A549 (cell line): ENCODE measurements at regions not wholly inside any gene's neighbourhood (a gene's known extent, or its start where the extent isn't known, plus 50 kb on each side); places are given as distances from the start of the nearest gene placed in this dataset.

ENCODE experiments used
- ATAC-seq, 2 experiments: fragments of 200-7000 bp in 1 of 2; fragments of >200 bp in 1 of 2; cut with Nextera tagmentation in 1 of 2; cut with Tn5 transposase in 1 of 2; 3 replicates each; pipeline versions ENCODE4 v1.8.0 to v1.9.1; 2018 to 2020; ENCODE audit warnings: mild to moderate bottlenecking in 1 of 2, moderate library complexity in 1 of 2
- CTCF ChIA-PET: fragments of 300-600 bp; sonication (Branson Sonifier 250); formaldehyde crosslinking; extraction: SDS; loops from one replicate; lab custom pipeline; 2021; ENCODE audit warnings: antibody characterized with exemption, inconsistent platforms; lab: Yijun Ruan, JAX
- POLR2A ChIA-PET: fragments of 350-600 bp; formaldehyde crosslinking; extraction: SDS; loops from one replicate; lab custom pipeline; 2021; ENCODE audit warnings: antibody characterized with exemption, inconsistent platforms; lab: Yijun Ruan, JAX
- DNase-seq, 2 experiments: peaks; one replicate each; pipeline versions ENCODE4 v3.0.0 to v3.0.0-alpha.2; 2011 to 2016; ENCODE audit warnings: low read depth in 1 of 2, low spot score in 1 of 2
- FAIRE-seq: peaks from 2 replicates; lab custom pipeline; 2011; peaks lifted over from hg19 to GRCh38; lab: Jason Lieb, UNC
- H3K27ac ChIP-seq, 2 experiments: fragments of >200 bp; sonication (Bioruptor Twin); formaldehyde crosslinking; 3 replicates each; pipeline ENCODE4 v1.5.1; 2016 to 2017
- H3K4me1 ChIP-seq: fragments of >200 bp; sonication (Bioruptor Twin); formaldehyde crosslinking; 3 replicates; pipeline ENCODE4 v1.6.1; 2016
- H3K4me2 ChIP-seq: fragments of >200 bp; sonication (Bioruptor Twin); formaldehyde crosslinking; 3 replicates; pipeline ENCODE4 v1.6.1; 2016
- H3K4me3 ChIP-seq: fragments of >200 bp; sonication (Bioruptor Twin); formaldehyde crosslinking; 3 replicates; pipeline ENCODE4 v1.5.1; 2016
- H3K9me3 ChIP-seq: fragments of >200 bp; sonication (Bioruptor Twin); formaldehyde crosslinking; 3 replicates; pipeline ENCODE4 v1.6.1; 2016
- BCL3 ChIP-seq: fragments of >200 bp; sonication (Bioruptor Twin); formaldehyde crosslinking; IDR thresholded peaks from 3 replicates; pipeline ENCODE4 v1.6.1; 2016
- CBX8 ChIP-seq: fragments of 200-600 bp; sonication (generic); IDR thresholded peaks from 2 replicates; pipeline ENCODE4 v1.6.1; 2016
- CEBPB ChIP-seq, 2 experiments: fragments of >200 bp in 1 of 2; sonication (Bioruptor Twin) in 1 of 2; formaldehyde crosslinking in 1 of 2; IDR thresholded peaks; 2 replicates each; pipeline ENCODE4 v1.6.1; 2012 to 2016
- CHD4 ChIP-seq: fragments of 200-600 bp; sonication (generic); IDR thresholded peaks from 2 replicates; pipeline ENCODE4 v1.6.1; 2016; ENCODE audit warnings: antibody characterized with exemption, mild to moderate bottlenecking, borderline replicate concordance
- EHMT2 ChIP-seq: fragments of 200-600 bp; sonication (generic); IDR thresholded peaks from 2 replicates; pipeline ENCODE4 v1.6.1; 2016; ENCODE audit warnings: antibody characterized with exemption, low read depth, mild to moderate bottlenecking, moderate library complexity
- HOXA7 ChIP-seq: fragments of 250-450 bp; sonication (Bioruptor Pico); IDR thresholded peaks from 2 replicates; pipeline ENCODE4 v1.5.0; 2020; ENCODE audit warnings: mild to moderate bottlenecking, moderate library complexity
- HOXB13 ChIP-seq: fragments of 250-450 bp; sonication (Bioruptor Pico); IDR thresholded peaks from 2 replicates; pipeline ENCODE4 v1.5.0; 2020; ENCODE audit warnings: low read depth, mild to moderate bottlenecking, moderate library complexity
- HOXB5 ChIP-seq: fragments of 250-450 bp; sonication (Bioruptor Pico); IDR thresholded peaks from 2 replicates; pipeline ENCODE4 v1.5.0; 2020; ENCODE audit warnings: mild to moderate bottlenecking, moderate library complexity
- JUN ChIP-seq, 2 experiments: fragments of >200 bp; sonication (Bioruptor Twin); formaldehyde crosslinking; IDR thresholded peaks; 2 replicates in 1 of 2; 3 replicates in 1 of 2; pipeline ENCODE4 v1.6.1; 2016 to 2017
- KDM1A ChIP-seq: fragments of 200-600 bp; sonication (generic); IDR thresholded peaks from 2 replicates; pipeline ENCODE4 v1.6.1; 2016; ENCODE audit warnings: low read depth, mild to moderate bottlenecking
- KDM5A ChIP-seq: fragments of 200-600 bp; sonication (generic); IDR thresholded peaks from 2 replicates; pipeline ENCODE4 v1.6.1; 2016; ENCODE audit warnings: antibody characterized with exemption, mild to moderate bottlenecking
- NFE2L2 ChIP-seq: fragments of 150-350 bp; conservative IDR thresholded peaks from 2 replicates; pipeline ENCODE4 v1.6.1; 2014; ENCODE audit warnings: low read length
- POLR2AphosphoS2 ChIP-seq: conservative IDR thresholded peaks from 2 replicates; pipeline ENCODE4 v1.6.1; 2012; ENCODE audit warnings: low read length, improper control_type of control experiment, inconsistent platforms
- REST ChIP-seq: fragments of 200-600 bp; sonication (generic); IDR thresholded peaks from 2 replicates; pipeline ENCODE4 v1.6.1; 2016; ENCODE audit warnings: antibody characterized with exemption, mild to moderate bottlenecking, moderate library complexity
- RFX5 ChIP-seq: fragments of 450-650 bp; IDR thresholded peaks from 2 replicates; pipeline ENCODE4 v1.7.1; 2014; ENCODE audit warnings: antibody characterized with exemption, mild to moderate bottlenecking, moderate library complexity
- TFCP2L1 ChIP-seq: fragments of 250-450 bp; sonication (Bioruptor Pico); IDR thresholded peaks from 2 replicates; pipeline ENCODE4 v1.5.0; 2021; ENCODE audit warnings: mild to moderate bottlenecking
- ZC3H11A ChIP-seq: fragments of 450-650 bp; IDR thresholded peaks from 2 replicates; pipeline ENCODE4 v1.6.1; 2014; ENCODE audit warnings: antibody characterized with exemption, mild to moderate bottlenecking
- ZNF302 ChIP-seq: fragments of 250-450 bp; sonication (Bioruptor Pico); IDR thresholded peaks from 2 replicates; pipeline ENCODE4 v1.9.0; 2021; ENCODE audit warnings: inconsistent platforms, mild to moderate bottlenecking, moderate library complexity
- WGBS: methylation state at CpG from one replicate; pipeline ENCODE4 v1.1.6; 2017; ENCODE audit errors: missing lambda C conversion rate; 5-methylcytosine and 5-hydroxymethylcytosine counted together
- TF ChIP-seq, protein P1 (sequence below): fragments of >200 bp; sonication (Bioruptor Twin); formaldehyde crosslinking; IDR thresholded peaks from 3 replicates; pipeline ENCODE4 v1.5.1; 2016
- TF ChIP-seq, protein P2 (sequence below): IDR thresholded peaks from 2 replicates; pipeline ENCODE4 v1.6.1; 2012; ENCODE audit warnings: low read depth, borderline replicate concordance
- TF ChIP-seq, protein P3 (sequence below): fragments of 250-450 bp; sonication (Bioruptor Pico); IDR thresholded peaks from 2 replicates; pipeline ENCODE4 v1.5.0; 2020; ENCODE audit warnings: low read depth, mild to moderate bottlenecking, moderate library complexity

- ChIA-PET CTCF (interaction anchor here (1.1 to 3.0 kb wide), 4 partner anchors 10 to 78 kb away, joined by 3 to 20 read pairs (median 3); no protein-coding TSS in a partner anchor), POLR2A (no interaction called here)
- ATAC-seq, result no peak
- Histone ChIP-seq H3K4me2 (no peak overlapping the region), H3K9me3 (no peaks in the 10 kb centered on the region), H3K4me3 (no peak overlapping the region), H3K4me1 (no peaks in the 10 kb centered on the region), H3K27ac (no peak overlapping the region)
- no peak for DNase-seq
- FAIRE-seq, result no peak
- WGBS, result 93% methylated on average over 3 of the region's 3 CpGs
- TF ChIP-seq NFE2L2 (no peak), HOXB13 (CRISPR knock-in tag) (no peak), CHD4 (no peak), ZNF302 (no peak), ZC3H11A (no peak), KDM5A (no peak), REST (no peak), TFCP2L1 (CRISPR knock-in tag) (no peak), CEBPB (IDR thresholded peaks at IDR 0.05) (no peak), JUN (IDR thresholded peaks at IDR 0.05) (no peak), HOXA7 (CRISPR knock-in tag) (no peak), POLR2AphosphoS2 (no peak), KDM1A (no peak), BCL3 (no peak), CBX8 (no peak), RFX5 (no peak), HOXB5 (CRISPR knock-in tag) (no peak)
- TF ChIP-seq, protein P1, sequence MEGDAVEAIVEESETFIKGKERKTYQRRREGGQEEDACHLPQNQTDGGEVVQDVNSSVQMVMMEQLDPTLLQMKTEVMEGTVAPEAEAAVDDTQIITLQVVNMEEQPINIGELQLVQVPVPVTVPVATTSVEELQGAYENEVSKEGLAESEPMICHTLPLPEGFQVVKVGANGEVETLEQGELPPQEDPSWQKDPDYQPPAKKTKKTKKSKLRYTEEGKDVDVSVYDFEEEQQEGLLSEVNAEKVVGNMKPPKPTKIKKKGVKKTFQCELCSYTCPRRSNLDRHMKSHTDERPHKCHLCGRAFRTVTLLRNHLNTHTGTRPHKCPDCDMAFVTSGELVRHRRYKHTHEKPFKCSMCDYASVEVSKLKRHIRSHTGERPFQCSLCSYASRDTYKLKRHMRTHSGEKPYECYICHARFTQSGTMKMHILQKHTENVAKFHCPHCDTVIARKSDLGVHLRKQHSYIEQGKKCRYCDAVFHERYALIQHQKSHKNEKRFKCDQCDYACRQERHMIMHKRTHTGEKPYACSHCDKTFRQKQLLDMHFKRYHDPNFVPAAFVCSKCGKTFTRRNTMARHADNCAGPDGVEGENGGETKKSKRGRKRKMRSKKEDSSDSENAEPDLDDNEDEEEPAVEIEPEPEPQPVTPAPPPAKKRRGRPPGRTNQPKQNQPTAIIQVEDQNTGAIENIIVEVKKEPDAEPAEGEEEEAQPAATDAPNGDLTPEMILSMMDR, result no peak
- TF ChIP-seq, protein P2, sequence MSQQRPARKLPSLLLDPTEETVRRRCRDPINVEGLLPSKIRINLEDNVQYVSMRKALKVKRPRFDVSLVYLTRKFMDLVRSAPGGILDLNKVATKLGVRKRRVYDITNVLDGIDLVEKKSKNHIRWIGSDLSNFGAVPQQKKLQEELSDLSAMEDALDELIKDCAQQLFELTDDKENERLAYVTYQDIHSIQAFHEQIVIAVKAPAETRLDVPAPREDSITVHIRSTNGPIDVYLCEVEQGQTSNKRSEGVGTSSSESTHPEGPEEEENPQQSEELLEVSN, result no peak
Observed at GRCh38 chr2:134197445-134197844, 56.4 kb upstream of the MGAT5 start.

- H3K4me1 ChIP-seq, result no peaks in the 10 kb centered on the region
- POLR2A ChIA-PET, result no interaction called here
- H3K9me3 ChIP-seq, result no peaks in the 10 kb centered on the region
- 85% methylated on average over 1 of the region's 1 CpG for WGBS
- CTCF ChIA-PET, result interaction anchor here (1.2 to 3.0 kb wide), 2 partner anchors 10 to 78 kb away, joined by 3 to 20 read pairs; no protein-coding TSS in a partner anchor
- H3K4me2 ChIP-seq, result no peak overlapping the region
- H3K4me3 ChIP-seq, result no peak overlapping the region
- DNase-seq (no peak), FAIRE-seq (no peak), ATAC-seq (no peak)
- no peak overlapping the region for H3K27ac ChIP-seq
- no peak for TF ChIP-seq EHMT2
- TF ChIP-seq, protein P3, sequence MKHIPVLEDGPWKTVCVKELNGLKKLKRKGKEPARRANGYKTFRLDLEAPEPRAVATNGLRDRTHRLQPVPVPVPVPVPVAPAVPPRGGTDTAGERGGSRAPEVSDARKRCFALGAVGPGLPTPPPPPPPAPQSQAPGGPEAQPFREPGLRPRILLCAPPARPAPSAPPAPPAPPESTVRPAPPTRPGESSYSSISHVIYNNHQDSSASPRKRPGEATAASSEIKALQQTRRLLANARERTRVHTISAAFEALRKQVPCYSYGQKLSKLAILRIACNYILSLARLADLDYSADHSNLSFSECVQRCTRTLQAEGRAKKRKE (CRISPR knock-in tag), result no peak
- no peak for TF ChIP-seq CEBPB (IDR thresholded peaks at IDR 0.05)
- TF ChIP-seq KDM1A, result no peak
- TF ChIP-seq, protein P2, result no peak
Observed at GRCh38 chr2:134198006-134198634, 55.8 kb upstream of the MGAT5 start.
